ENCODE measurements at regions not wholly inside any gene's neighbourhood (a gene's known extent, or its start where the extent isn't known, plus 50 kb on each side); places are given as distances from the start of the nearest gene placed in this dataset.

DNA sequence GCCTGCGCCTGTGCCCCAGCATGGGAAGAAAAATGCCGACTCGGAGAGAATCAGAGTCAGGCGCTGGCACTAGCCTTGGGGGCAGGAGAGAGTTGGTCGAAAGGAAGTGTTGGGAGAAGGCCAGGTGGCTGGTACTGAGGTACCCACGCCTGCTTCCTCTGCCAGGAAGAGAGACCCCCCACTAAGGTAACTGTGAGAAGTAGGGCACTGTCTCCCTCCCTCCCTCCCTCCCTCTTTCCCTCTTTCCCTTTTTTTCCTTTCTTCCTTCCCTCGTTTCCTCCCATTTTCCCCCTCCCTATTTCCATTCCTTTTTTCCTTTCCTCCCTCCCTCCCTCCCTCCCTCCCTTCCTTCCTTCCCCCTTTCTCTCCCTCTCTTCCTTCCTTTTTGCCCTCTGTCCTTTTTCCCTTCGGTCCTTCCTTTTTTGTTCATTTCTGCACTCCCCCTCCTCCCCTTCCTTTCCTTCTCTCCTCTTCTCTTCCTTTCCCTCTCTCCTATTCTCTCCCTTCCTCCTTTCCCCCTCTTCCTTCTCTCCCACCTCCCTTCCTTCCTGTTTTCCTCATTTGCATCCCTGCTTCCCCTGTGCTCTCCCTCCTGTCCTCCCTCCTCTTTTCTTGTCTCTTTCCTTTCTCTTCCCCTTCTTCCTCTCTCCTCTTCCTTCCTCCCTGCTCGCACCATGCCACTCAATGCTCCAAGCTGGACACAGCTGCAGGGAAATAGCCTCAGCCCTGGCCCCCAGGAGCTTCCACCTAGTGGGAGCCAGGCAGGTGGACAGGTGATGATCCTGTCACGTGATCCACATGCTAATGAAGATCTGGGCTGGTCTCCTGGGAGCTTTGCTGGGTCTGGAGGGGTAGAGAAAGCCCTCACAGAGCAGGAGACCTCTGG is 148.0 kb downstream of the DHX35 start:
- no peak for DNase-seq

DNA sequence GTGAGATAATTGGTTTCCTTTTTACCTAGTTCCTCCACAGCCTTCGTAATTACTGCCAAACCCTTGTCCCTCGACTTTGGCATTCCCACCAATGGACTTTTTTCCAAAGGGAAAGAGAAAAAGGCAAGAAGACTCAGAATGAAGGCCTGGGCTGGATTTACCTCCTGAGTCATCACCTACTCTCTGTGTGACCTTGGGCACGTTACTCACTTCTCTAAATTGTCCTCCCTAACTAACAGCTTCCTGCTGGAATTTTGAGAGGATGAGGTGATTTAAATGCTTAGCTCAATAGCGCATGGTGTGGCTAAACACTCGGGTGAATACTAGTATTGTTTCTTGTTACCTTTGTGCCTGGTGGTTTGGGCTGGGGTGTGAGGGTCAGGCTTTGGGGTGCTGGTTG is 146.6 kb downstream of the DHX35 start:
- no peak for DNase-seq

- DNase-seq: no peak
Observed at GRCh38 chr20:39107741-39108140, 145.6 kb downstream of the DHX35 start.

- no peak for DNase-seq
Observed at GRCh38 chr20:39106791-39107190, 144.6 kb downstream of the DHX35 start.

DNA sequence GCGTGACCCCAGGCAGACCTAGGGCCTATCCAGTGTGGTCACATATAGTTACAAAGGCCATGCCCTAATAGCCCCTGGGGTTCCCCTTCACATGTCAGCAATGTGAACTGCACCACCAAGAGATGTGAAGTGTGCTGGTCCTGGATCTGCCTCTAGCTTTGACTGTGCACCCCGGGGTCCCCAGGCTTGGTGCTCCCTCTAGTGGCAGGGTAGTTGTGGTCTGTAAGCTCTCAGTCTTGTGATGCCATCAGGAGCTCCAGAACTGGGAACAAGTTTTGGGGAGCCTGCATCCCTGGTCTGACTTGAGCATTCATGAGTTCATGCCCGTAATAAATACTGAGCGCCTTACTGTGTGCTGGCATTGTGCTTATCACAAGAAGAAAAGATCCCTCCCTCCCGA is 143.4 kb downstream of the DHX35 start:
- DNase-seq: no peak

DNA sequence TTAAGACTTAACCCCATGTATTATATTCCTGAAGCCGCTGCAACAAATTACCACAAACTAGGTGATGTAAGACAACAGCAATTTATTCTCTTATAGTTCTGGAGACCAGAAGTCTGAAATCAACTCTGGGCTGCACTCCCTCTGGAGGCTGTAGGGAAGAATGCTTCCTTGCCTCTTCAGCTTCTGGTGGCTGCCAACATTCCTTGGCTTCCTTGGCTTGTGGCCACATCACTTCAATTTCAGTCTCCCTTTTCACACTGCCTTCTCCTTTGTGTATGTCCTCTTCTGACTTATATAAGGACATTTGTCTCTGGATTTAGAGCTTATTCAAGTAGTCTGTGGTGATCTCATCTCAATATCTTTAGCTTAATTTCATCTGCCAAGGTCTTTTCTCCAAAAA is 141.6 kb downstream of the DHX35 start:
- no peak for DNase-seq

- DNase-seq: no peak
Observed at GRCh38 chr20:39103305-39103704, 141.2 kb downstream of the DHX35 start.

DNA sequence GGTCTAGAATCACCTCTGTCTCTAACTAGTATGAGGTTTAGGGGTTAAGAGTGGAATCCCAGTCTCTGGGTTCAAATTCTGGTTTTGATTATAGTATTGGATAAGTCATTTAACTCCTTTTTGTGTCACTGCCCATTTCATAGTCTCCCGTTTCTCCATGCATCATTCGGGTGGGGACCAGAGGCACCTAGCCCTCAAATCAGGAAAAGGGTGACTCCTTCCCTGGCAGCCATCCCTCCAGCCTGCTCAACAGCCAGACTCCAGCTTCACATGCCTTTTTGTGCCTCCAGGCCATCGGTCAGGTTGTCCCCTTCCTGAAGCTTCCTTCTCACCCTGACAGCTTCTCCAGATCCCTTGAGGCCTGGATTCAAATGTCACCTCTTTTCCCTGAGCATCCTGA is 139.8 kb downstream of the DHX35 start:
- no peak for DNase-seq

GRCh38 chr20:39100691-39101090 is 138.5 kb downstream of the DHX35 start:
- DNase-seq: no peak

DNA sequence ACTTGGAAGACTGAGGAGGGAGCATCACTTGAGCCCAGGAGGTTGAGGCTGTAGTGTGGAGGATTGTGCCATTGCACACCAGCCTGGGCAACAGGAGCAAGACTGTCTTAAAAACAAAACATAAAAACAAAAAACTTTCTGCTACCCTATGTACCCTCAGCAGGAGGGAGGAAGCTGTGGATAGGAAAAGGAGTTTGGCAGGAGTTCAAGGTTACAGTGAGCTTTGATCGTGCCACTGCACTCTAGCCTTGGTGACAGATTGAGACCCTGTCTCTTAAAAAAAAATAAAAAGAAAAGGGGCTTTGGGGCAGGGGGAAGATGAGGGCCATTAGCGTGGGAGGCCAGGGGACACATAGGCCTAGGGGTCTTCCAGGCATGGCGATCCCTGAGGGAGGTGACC is 135.7 kb downstream of the DHX35 start:
- no peak for DNase-seq

DNA sequence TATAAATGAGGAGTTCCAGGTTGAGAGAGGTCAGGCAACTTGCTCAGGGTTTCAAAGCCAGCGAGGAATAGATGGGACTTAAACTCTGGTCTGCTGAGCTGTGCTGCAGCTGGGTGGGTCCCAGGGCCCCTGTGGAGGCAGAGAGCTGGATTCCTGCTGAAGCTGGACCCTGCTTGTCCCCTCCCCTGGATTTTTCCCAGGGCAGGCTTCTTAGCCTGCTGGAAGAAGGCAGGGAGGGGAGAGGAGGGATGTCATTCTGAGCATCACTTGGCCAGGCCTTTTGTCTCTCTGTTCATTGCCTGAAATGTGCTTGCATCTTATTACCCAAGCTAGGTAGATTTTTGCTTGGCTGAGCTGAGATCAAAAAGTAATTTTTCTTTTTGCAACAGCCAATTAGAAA is 133.7 kb downstream of the DHX35 start:
- DNase-seq: no peak

GRCh38 chr20:39094391-39094790 is 132.2 kb downstream of the DHX35 start:
- no peak for DNase-seq

DNA sequence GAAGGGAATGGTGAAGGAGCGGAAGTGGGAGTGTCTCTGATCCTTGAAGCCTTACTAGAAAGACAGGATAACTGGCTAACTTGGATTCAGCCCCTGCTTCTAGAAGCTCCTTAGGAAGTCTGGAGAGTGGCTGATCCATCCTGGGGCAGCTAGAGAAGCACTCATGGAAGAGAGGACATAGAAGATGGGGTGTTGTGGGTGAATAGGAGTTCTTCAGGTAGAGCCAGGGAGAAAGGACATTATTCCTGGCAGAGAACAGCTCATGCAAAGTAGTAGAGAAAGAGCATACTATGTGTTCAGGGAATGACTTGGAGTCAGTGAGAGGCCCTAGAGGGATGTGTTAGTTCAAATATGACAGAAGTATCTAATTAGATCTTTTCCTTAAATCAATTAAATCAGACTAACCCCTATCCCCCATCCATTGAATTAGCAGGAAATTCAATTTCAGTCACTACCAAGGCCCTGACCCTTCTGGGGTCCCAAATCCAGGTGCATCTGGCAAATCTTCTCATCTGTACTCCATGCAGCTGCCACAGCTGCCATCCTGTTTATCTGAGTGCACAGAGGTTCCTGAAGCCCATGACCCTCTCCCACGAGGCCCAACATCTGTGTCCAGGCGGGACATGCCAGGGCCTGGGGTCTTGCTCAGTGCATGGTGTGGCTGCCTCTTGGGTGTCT is 130.7 kb downstream of the DHX35 start:
- DNase-seq: no peak

DNA sequence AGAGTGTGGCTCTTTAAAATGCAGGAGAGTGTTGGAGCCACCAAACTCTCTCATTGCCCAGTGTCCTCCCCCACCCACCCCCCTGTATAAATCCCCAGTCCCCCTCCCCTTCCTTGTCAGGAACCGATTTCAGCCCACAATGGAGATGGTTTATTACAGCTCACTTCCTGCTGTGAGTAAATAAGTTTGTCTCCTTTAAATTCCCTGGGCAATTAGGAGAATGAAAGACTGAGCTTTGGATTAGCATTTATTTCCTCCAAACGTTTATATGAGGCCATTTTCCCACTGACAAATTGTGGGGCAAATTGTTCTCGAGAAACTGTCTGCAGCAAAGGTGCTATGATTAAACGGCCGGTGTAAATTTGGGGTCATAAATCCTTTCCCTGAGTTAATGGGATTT is 128.8 kb downstream of the DHX35 start:
- DNase-seq: no peak

DNA sequence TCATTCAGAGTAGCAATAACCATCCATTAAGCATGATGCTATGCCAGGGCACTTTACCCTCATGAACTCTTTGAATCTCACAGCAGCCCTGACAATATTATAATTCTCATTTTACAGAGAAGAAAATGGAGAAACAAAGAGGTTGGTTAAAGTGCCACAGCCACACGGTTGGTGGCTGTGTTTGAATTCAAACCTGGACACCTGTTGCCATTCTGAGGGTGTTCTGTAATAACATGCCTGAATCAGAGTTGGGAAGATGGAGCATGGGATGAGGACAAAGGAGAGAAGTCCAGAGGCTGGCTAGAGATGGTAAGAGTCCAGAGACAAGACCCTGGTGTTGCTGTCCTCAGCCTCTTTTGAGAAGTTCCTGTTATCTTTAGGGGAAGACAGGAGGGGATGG is 127.7 kb downstream of the DHX35 start:
- DNase-seq: no peak
